ENCODE measurements at regions not wholly inside any gene's neighbourhood (a gene's known extent, or its start where the extent isn't known, plus 50 kb on each side); places are given as distances from the start of the nearest gene placed in this dataset.

GRCh38 chr6:159106627-159107241, 61.9 kb upstream of the TAGAP start:
- Histone ChIP-seq H3K4me3 (ENCODE audit: control extremely low read depth in 1 of 5, extremely low read depth in 1 of 5, insufficient read depth in 1 of 5, low read depth in 2 of 5, low read length in 4 of 5) (peak overlapping the region; percentile 13 to 60 (median 49)), H3K27me3 (replicated peaks in 1 of 4; ENCODE audit: control extremely low read depth in 1 of 4, control insufficient read depth in 3 of 4, insufficient read depth in 4 of 4, low read length in 3 of 4) (no peaks in the 10 kb centered on the region), H4K20me1 (ENCODE audit: control insufficient read depth, insufficient read depth, low read length, poor library complexity, severe bottlenecking) (no peaks in the 10 kb centered on the region), H3K9me3 (ENCODE audit: control extremely low read depth in 1 of 3, control insufficient read depth in 2 of 3, insufficient read depth in 1 of 3, low read length in 2 of 3) (no peaks in the 10 kb centered on the region), H3K36me3 (replicated peaks in 1 of 2; ENCODE audit: control extremely low read depth in 1 of 2, control insufficient read depth in 1 of 2, extremely low read depth in 1 of 2, insufficient read depth in 2 of 2, low read length in 1 of 2) (no peaks in the 10 kb centered on the region), H3K27ac (ENCODE audit: low read length in 2 of 2) (peak overlapping the region; percentile 94 to 99), H3K4me1 (ENCODE audit: control insufficient read depth in 2 of 2, insufficient read depth in 2 of 2, low read length in 2 of 2) (peaks cover 90 to 95% of the 10 kb centered on the region in 2 donors), H3K79me2 (ENCODE audit: control insufficient read depth, insufficient read depth, low read length) (peaks cover 5% of the 10 kb centered on the region), H2AFZ (ENCODE audit: insufficient read depth, low read depth, low read length, poor library complexity, severe bottlenecking) (no peak overlapping the region), H3K4me2 (replicated peaks; ENCODE audit: low read depth, low read length, poor library complexity, severe bottlenecking) (peak overlapping the region; percentile 80), H3K9ac (ENCODE audit: low read length) (peak overlapping the region; percentile 60)
- POLR2A ChIA-PET = interaction anchor here (1.1 to 5.6 kb wide), 11 partner anchors 9 to 68 kb away, joined by 3 to 60 read pairs (median 8); partner anchors contain the start of gene TAGAP
- DNase-seq = peak; percentile 97
- Mint-ChIP-seq H3K4me1 (peaks cover 92% of the 10 kb centered on the region), H3K27ac (peak overlapping the region; percentile 98), H3K27me3 (no peaks in the 10 kb centered on the region), H3K4me3 (peak overlapping the region; percentile 73), H3K9me3 (ENCODE audit: insufficient read depth) (no peaks in the 10 kb centered on the region)
- TF ChIP-seq CTCF (IDR thresholded peaks at IDR 0.05) (no peak), EZH2 (IDR thresholded peaks at IDR 0.05; ENCODE audit: borderline replicate concordance, insufficient read depth, low read depth, low read length, poor library complexity, severe bottlenecking) (no peak)
- intact Hi-C loops (cut with micrococcal nuclease) = loop anchor here (1.0 to 10.0 kb wide), 4 partner anchors 8 to 302 kb away; no protein-coding TSS in a partner anchor
- peak; percentile 60 for ATAC-seq (ENCODE audit: low read depth)
- CTCF ChIA-PET = interaction anchor here (0.6 to 36.8 kb wide), 12 partner anchors 8 to 237 kb away, joined by 3 to 1002 read pairs (median 14); partner anchors contain the start of gene TAGAP
- 0% methylated on average over 4 of the region's 7 CpGs for WGBS (ENCODE audit: insufficient coverage)

GRCh38 chr6:159105716-159106115, 60.9 kb upstream of the TAGAP start:
- no peaks in the 10 kb centered on the region for H3K9me3 Mint-ChIP-seq (ENCODE audit: insufficient read depth)
- WGBS (ENCODE audit: insufficient coverage) = 91% methylated on average over 1 of the region's 3 CpGs
- peak overlapping the region; percentile 94 to 99 for H3K27ac ChIP-seq (ENCODE audit: low read length in 2 of 2)
- intact Hi-C loops (cut with micrococcal nuclease) = loop anchor here (10.0 kb wide), 1 partner anchor 301 kb away; no protein-coding TSS in a partner anchor
- H3K9ac ChIP-seq (ENCODE audit: low read length) = peak overlapping the region; percentile 24
- H3K27me3 Mint-ChIP-seq = no peaks in the 10 kb centered on the region
- H3K27ac Mint-ChIP-seq = peak overlapping the region; percentile 98
- POLR2A ChIA-PET = interaction anchor here (1.2 to 5.6 kb wide), 10 partner anchors 11 to 236 kb away, joined by 3 to 60 read pairs (median 12); partner anchors contain the start of gene TAGAP
- no peak for TF ChIP-seq EZH2 (IDR thresholded peaks at IDR 0.05; ENCODE audit: borderline replicate concordance, insufficient read depth, low read depth, low read length, poor library complexity, severe bottlenecking)
- no peak for TF ChIP-seq CTCF (IDR thresholded peaks at IDR 0.05)
- H3K4me3 Mint-ChIP-seq = peak overlapping the region; percentile 73
- DNase-seq = no peak
- ATAC-seq (ENCODE audit: low read depth) = no peak
- no peak overlapping the region for H2AFZ ChIP-seq (ENCODE audit: insufficient read depth, low read depth, low read length, poor library complexity, severe bottlenecking)
- peaks cover 90% of the 10 kb centered on the region for H3K4me1 Mint-ChIP-seq
- peaks cover 80 to 87% of the 10 kb centered on the region in 2 donors for H3K4me1 ChIP-seq (ENCODE audit: control insufficient read depth in 2 of 2, insufficient read depth in 2 of 2, low read length in 2 of 2)
- CTCF ChIA-PET = interaction anchor here (1.1 to 36.8 kb wide), 11 partner anchors 9 to 97 kb away, joined by 4 to 1002 read pairs (median 29); partner anchors contain the start of gene TAGAP
- H3K4me3 ChIP-seq (ENCODE audit: control extremely low read depth in 1 of 5, extremely low read depth in 1 of 5, insufficient read depth in 1 of 5, low read depth in 2 of 5, low read length in 4 of 5) = peak overlapping the region in 1 of 5 experiments; percentile 30
- H3K27me3 ChIP-seq (replicated peaks in 1 of 4; ENCODE audit: control extremely low read depth in 1 of 4, control insufficient read depth in 3 of 4, insufficient read depth in 4 of 4, low read length in 3 of 4) = no peaks in the 10 kb centered on the region
- no peaks in the 10 kb centered on the region for H3K36me3 ChIP-seq (replicated peaks in 1 of 2; ENCODE audit: control extremely low read depth in 1 of 2, control insufficient read depth in 1 of 2, extremely low read depth in 1 of 2, insufficient read depth in 2 of 2, low read length in 1 of 2)
- peak overlapping the region; percentile 80 for H3K4me2 ChIP-seq (replicated peaks; ENCODE audit: low read depth, low read length, poor library complexity, severe bottlenecking)
- no peaks in the 10 kb centered on the region for H4K20me1 ChIP-seq (ENCODE audit: control insufficient read depth, insufficient read depth, low read length, poor library complexity, severe bottlenecking)
- H3K9me3 ChIP-seq (ENCODE audit: control extremely low read depth in 1 of 3, control insufficient read depth in 2 of 3, insufficient read depth in 1 of 3, low read length in 2 of 3) = no peaks in the 10 kb centered on the region
- H3K79me2 ChIP-seq (ENCODE audit: control insufficient read depth, insufficient read depth, low read length) = peaks cover 5% of the 10 kb centered on the region

All from B cell (primary cell).